ENCODE measurements at regions not wholly inside any gene's neighbourhood (a gene's known extent, or its start where the extent isn't known, plus 50 kb on each side); places are given as distances from the start of the nearest gene placed in this dataset.

- TF ChIP-seq REST (IDR thresholded peaks at IDR 0.05; ENCODE audit: unreplicated experiment) (no peak), ZNF114 (CRISPR knock-in tag; IDR thresholded peaks at IDR 0.05) (no peak), POLR2AphosphoS5 (IDR thresholded peaks at IDR 0.05; ENCODE audit: low read depth) (no peak), NANOG (IDR thresholded peaks at IDR 0.05; ENCODE audit: borderline replicate concordance) (no peak), CREB1 (CRISPR knock-in tag; IDR thresholded peaks at IDR 0.05; ENCODE audit: low read depth) (no peak), EZH2 (IDR thresholded peaks at IDR 0.05; ENCODE audit: low read depth, unreplicated experiment) (no peak), ETS1 (IDR thresholded peaks at IDR 0.05) (no peak), EZH2phosphoT487 (IDR thresholded peaks at IDR 0.05; ENCODE audit: unreplicated experiment) (no peak)
Observed at GRCh38 chr10:65213170-65213569, 1692.0 kb downstream of the REEP3 start (continued).

GRCh38 chr10:65219444-65219843 lies 1698.2 kb downstream of the REEP3 start:
- Histone ChIP-seq H3K27ac (ENCODE audit: low read depth) (no peak overlapping the region), H3K9me2 (ENCODE audit: insufficient read depth) (no peaks in the 10 kb centered on the region), H3K4me3 (no peak overlapping the region), H3K4me2 (no peak overlapping the region), H4K20me1 (replicated peaks; ENCODE audit: insufficient read depth) (no peaks in the 10 kb centered on the region), H3K27me3 (ENCODE audit: insufficient read depth) (no peaks in the 10 kb centered on the region), H3K79me2 (replicated peaks; ENCODE audit: insufficient read depth) (no peaks in the 10 kb centered on the region), H2AFZ (no peak overlapping the region), H3K36me3 (ENCODE audit: insufficient read depth) (no peaks in the 10 kb centered on the region), H3K4me1 (ENCODE audit: insufficient read depth) (no peaks in the 10 kb centered on the region), H3F3A (replicated peaks; ENCODE audit: low read depth) (no peaks in the 10 kb centered on the region)
- Mint-ChIP-seq H3K27me3 (ENCODE audit: insufficient read depth, low read depth, poor library complexity) (no peaks in the 10 kb centered on the region), H3K27ac (no peak overlapping the region), H3K4me1 (no peaks in the 10 kb centered on the region), H3K36me3 (ENCODE audit: low read depth) (no peaks in the 10 kb centered on the region; the same call in 2 of the 3 replicates), H3K4me3 (no peak overlapping the region), H3K9me3 (no peaks in the 10 kb centered on the region)
- ATAC-seq (no peak), DNase-seq (ENCODE audit: low spot score) (no peak)
- TF ChIP-seq CREB1 (CRISPR knock-in tag; IDR thresholded peaks at IDR 0.05; ENCODE audit: low read depth) (no peak), STAT1 (IDR thresholded peaks at IDR 0.05; ENCODE audit: unreplicated experiment) (no peak), JUNB (IDR thresholded peaks at IDR 0.05; ENCODE audit: unreplicated experiment) (no peak), ZNF331 (CRISPR knock-in tag; IDR thresholded peaks at IDR 0.05; ENCODE audit: low read depth) (no peak), EZH2phosphoT487 (IDR thresholded peaks at IDR 0.05; ENCODE audit: unreplicated experiment) (no peak), POLR2AphosphoS5 (IDR thresholded peaks at IDR 0.05; ENCODE audit: low read depth) (no peak), NANOG (IDR thresholded peaks at IDR 0.05; ENCODE audit: borderline replicate concordance) (no peak), ETS1 (IDR thresholded peaks at IDR 0.05) (no peak), ZNF462 (CRISPR knock-in tag; IDR thresholded peaks at IDR 0.05) (no peak), EZH2 (IDR thresholded peaks at IDR 0.05; ENCODE audit: low read depth, unreplicated experiment) (no peak), ZNF114 (CRISPR knock-in tag; IDR thresholded peaks at IDR 0.05) (no peak)
